NAMALWA (cell line): ENCODE measurements at regions not wholly inside any gene's neighbourhood (a gene's known extent, or its start where the extent isn't known, plus 50 kb on each side); places are given as distances from the start of the nearest gene placed in this dataset.

Experiments
- DNase-seq: peaks from one replicate; pipeline ENCODE4 v3.0.0-alpha.2; 2015; ENCODE audit warnings: low spot score

GRCh38 chr15:47824147-47824546 lies 106.8 kb downstream of the SEMA6D start:
- no peak for DNase-seq

DNA sequence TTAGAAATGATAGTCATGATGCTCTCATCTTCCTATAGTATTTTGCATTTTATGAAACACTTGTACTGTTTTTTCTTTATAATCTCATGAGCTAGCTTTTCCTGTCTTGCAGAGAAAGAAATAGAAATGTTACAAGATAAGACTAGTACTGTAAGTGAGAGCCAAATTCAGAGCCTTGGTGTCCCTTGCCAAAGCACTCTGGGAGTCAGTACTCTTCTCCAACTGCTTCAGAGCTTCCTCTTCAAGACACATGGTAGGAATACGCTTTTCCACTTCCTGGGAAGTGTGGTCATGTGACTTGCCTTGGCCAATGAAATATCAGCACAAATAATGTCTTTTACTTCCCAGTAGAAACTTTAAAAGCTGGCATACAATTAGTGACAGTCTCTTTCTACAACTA lies 112.4 kb downstream of the SEMA6D start:
- peak; percentile 2 for DNase-seq

GRCh38 chr15:47834093-47834492 lies 116.8 kb downstream of the SEMA6D start:
- no peak for DNase-seq

GRCh38 chr15:47839233-47839825 lies 122.0 kb downstream of the SEMA6D start:
- DNase-seq: no peak

DNA sequence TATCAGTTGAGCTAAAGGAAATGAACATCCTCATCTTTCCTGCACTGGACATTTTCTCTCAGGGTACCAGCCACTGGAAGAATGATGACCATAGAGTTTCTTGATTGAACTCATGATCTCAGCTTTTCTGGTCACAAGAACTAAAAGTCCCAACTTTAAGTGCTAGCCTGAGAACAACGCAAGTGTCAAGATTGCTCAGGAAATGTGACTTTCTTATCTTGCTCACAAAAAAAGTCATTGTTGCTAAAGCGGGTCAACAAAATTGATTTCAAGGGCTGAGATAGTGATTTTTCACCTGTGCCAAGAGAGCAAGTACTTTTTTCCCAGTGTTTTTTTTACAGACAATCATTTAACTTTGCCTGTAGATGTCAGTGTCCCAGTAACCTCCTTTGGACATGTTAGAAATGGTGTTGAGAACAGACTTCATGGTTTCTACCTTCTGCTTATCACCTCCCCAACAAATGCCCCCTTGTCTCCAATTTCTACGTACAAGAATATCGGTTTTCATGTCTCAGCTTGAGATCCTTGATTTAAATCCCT lies 125.9 kb downstream of the SEMA6D start:
- DNase-seq: no peak

GRCh38 chr15:47844437-47844836 lies 127.1 kb downstream of the SEMA6D start:
- DNase-seq: no peak

DNA sequence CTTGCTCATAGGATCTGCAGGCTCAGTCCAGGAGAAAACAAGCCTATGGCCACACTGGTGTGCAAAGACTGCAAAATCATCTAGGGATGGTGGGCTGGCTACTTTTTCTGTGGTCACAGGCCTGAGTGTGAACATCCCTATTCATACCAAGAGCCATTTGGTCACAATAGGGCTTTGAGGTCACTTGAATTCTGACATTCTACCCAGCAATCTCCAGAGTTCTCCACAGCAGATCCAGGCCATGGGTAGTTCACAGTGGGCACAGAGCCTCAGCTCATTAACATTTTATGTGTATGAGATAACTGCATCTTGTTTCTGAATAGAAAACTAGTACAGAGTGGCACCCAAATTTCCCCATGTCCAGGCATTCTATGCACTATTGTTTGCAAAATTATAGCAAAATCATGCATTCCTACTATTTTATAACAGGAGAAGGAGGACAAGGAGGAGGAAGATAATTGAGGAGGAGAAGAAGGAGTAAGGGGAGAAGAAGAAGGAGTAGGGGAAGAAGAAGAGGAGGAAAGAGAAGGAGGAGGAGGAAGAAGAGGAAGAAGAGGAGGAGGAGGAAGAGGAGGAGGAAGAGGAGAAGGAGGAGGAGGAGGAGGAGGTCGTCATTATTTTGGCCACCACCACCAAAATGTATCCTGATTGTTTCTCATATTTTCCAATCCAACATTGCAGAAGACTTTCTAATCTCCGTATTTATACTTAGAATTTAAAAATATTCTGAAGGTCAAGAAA lies 129.0 kb downstream of the SEMA6D start:
- no peak for DNase-seq

DNA sequence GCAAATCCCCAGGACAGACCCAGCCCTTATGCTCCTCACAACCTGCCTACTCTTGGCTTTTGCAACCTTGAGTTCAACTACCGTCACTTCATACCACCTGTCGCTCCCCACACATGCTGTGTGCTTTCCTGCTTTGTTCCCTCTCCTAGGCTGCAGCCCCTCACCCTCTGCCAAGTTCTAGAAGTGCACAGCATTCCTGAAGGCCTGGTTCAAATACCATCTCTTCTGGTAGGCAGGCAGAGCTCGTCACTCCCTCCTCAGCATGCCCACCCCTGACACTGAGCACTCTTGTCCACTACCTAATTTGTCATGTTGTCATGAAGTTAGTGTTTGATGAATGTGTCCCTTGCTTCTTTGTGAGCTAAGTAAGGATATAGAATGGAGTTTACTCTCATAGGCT lies 129.6 kb downstream of the SEMA6D start:
- DNase-seq: no peak

DNA sequence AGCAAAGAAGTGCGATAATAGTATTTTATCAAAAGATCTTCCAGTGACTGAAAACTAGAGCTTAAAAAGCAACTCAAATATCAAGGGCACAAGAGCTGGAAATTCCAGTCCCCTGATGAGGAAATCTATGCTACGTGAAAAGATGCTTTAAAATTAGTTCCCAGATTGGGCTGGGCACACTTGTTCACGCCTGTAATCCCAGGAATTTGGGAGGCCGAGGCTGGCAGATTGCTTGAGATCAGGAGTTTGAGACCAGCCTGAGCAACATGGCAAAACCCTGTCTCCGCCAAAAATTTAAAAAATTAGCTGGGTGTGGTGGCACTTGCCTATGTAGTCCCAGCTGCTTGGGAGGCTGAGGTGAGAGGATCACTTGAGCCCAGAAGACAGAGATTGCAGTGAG lies 138.8 kb downstream of the SEMA6D start:
- no peak for DNase-seq

DNA sequence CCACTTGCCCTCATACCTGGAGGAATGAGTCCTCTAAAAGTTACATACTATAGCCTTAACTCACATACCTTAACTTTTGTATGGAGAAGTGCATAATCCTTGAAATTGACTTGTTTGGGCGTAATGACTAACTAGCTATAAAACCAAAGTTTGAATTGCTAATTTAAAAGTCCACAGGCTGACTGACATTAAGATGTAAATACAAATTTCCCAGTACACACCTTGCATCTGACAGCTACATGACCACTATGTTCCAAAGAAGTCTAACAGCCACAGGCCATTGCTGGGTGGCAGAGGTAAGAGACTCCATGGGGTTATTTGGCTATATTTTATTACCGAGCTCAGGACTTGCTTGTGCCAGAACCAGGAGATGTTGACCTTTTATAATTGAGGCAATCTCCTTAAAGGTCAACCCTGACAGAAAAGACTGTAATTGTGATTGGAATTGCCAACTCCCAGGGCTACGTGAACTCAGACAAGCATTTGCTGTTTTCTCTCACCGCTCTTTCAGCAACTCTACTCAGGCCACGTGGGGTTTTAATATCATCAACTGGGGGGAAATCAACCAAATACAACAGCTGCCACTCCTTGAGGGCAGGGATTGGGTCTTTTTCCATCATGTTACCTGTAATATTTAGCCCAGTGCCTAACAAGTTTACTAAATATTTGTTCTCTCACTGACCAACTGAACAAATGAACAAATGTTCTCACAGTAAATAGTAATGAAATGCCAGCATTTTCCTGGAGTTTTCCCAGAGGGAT lies 139.9 kb downstream of the SEMA6D start:
- DNase-seq: no peak

- DNase-seq: no peak
These were observed 140.5 kb downstream of the SEMA6D start for GRCh38 chr15:47857776-47858167.

DNA sequence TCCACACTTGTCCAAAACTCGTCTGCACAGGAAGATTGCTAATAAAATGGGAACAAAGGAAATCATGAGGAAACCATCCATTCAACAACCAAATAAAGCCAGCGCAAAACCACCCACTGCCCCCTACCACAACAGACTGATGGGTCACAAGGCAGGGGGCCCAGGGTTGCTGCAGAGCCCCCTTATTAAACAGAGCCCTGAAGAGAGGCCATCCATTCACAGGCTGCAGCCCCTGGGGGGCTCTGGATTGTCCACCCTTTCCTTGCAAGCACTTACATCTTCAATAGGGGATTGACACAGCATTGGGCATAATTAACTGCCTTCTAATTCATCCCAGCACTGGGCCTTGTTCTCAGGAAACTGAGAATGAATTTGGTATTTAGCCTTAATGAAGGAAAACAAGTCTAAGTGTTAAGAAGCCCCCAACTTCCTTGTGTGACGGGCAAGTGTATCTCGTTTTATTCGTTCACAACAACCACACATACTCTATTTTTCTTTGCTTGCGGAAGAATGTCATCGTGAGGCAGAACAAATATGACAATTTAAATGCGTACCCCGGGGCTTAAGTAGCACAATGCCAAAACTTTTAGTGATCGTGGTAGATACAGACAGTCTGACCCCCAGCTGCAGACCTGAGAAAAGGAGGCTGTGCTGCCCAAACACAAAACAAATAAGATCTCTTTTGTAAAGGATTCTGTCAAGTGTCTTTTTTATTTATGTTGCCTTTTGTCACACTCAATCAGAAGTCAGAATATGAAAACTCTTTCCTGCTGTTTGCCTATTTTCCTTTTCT lies 144.0 kb downstream of the SEMA6D start:
- DNase-seq: no peak

GRCh38 chr15:47862402-47862801 lies 145.1 kb downstream of the SEMA6D start:
- DNase-seq: no peak

DNA sequence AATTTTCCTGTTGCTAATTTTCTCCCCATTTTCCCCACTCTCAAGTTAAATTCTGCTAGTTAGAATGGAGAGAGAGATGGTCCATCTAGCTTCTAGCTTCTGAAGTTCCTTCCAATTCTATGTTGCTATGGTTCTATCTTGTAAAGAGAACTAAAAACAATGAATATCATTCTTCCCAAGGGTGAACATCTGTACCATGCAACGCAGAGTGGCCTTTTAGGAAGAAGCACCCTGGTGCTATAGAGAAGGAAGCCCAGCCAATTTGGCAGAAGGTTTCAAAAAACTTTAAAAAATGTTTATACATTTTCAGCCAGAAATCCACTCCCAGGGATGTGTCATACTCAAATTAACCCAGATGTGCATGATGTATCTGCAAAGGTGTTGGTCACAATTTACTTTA lies 149.1 kb downstream of the SEMA6D start:
- DNase-seq: no peak

DNA sequence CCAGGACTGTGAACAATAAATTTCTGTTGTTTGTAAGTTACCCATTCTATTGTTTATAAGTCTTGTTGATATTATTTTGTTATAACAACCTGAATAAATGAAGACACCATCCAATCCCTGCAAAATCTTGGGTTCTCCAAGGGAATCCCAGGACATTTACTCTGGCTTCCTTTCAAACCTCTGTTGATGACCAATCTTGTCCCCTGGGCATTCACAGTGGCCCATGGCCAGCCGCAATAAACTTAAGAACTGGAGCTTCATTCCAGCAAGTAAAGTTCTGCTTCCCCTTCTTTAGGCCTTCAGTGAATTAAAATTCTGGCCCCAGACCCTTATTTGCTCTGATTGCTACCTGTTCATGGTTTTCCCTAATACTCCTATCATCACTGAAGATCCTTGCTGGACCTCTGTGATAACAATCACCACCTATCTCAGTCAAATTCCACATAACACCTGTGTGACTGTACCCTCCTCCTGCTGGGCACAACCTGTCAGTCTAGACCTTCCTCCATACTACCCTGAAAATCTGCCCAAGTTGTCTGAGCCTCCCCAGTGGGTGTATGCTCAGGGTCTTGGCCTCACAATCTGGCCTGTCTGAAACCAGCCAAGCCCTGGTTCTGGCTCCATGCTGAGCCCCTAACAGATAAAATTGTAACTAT lies 153.1 kb downstream of the SEMA6D start:
- no peak for DNase-seq

DNA sequence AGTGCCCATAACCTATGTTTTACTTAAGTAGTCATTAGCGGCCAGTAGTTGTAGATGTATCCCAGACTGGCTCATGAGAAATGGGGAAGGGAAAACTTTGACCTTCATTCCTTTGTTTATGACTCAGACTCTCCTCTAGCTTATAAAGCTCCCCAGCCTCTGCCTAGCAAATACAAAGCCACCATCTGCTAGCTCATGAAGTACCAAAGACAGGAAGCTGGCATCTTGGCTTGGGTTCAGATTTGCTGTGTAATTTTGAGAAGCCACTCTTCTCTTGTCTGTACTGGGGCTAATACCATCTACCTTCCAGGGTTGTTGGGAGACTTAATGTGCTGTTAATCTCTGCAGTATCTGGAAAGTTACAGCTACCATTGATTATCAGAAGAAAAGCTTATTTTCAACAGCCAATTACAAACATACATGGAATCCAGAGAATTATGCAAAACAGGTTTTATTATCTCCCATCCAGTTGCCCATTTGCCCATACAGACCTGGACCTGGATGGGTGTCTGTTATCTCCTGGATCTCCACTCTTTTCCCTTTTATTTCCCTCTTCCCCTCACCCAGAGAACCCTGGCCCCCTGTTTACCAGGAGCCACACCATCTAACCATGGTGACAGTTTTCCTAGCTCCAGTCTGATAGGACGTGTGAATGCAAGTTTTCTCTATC lies 153.8 kb downstream of the SEMA6D start:
- DNase-seq: no peak

DNA sequence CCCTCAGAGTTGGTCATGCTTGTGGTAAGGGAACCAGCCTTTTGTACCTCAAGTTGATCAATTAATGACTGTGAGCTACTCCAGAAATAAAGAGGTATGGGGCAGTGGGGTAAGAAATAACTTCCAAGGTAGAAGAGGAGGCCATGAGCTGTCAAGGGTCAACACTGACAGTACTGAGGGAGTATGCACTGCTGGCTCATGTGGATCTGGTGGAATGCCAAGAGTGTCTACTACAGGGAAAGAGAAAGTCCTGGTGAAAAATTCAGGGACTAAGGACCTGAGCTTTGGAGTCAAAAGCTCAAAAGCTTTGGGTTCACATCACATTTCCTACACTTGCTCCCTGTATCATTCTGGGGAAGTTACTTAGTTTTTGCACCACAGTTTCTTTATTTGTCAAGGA lies 154.9 kb downstream of the SEMA6D start:
- no peak for DNase-seq

DNA sequence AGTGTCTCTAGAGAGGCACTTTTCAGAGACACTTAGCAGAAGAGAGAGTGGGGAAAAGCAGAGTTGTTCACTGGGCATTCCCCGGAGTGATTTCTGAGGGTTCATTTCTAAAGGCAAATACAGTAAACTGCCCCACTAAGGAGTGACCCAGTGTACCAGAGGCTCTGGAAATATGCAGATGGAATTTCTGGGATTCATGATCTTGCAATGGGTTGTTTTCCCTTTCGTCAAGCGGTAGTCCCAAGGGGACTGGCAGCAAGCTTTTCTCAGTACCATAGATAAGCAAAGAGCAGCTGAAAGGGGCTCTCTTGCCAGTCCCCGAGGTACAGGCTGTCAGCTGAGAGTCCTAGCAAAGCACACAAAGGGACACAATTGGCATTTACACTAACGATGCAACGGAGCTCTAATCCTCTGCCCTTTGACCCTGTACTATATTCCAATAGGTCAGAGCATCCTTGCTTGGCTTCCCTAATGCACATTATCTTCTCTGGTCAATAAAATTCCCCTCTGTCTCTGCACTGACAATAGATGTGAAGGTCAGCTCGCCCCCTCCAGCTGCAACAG lies 155.6 kb downstream of the SEMA6D start:
- no peak for DNase-seq

GRCh38 chr15:47876986-47877385 lies 159.7 kb downstream of the SEMA6D start:
- DNase-seq: no peak

GRCh38 chr15:47877836-47878235 lies 160.5 kb downstream of the SEMA6D start:
- no peak for DNase-seq

- DNase-seq: no peak
These were observed 168.6 kb downstream of the SEMA6D start for GRCh38 chr15:47885920-47886319.
